GM12878 (cell line): ENCODE measurements at regions not wholly inside any gene's neighbourhood (a gene's known extent, or its start where the extent isn't known, plus 50 kb on each side); places are given as distances from the start of the nearest gene placed in this dataset.

Experiments
- ATAC-seq: fragments of 200-7000 bp; cut with Tn5 transposase; 3 replicates; pipeline ENCODE4 v1.9.1; 2020; ENCODE audit warnings: mild to moderate bottlenecking, moderate library complexity
- BruUV-seq: library from RNA; stranded (reverse); fragments of 400-500 nt; replicated peaks from 2 replicates; lab custom pipeline; 2021; lab: Mats Ljungman, UMichigan
- CTCF ChIA-PET: fragments of 300-600 bp; sonication (Branson Sonifier 250); formaldehyde crosslinking; extraction: SDS; loops from one replicate; lab custom pipeline; 2021; ENCODE audit warnings: inconsistent platforms; lab: Yijun Ruan, JAX
- POLR2A ChIA-PET: fragments of 350-600 bp; formaldehyde crosslinking; extraction: SDS; loops from one replicate; lab custom pipeline; 2021; ENCODE audit warnings: inconsistent platforms; lab: Charles Lee
- RAD21 ChIA-PET: fragments of 300-600 bp; sonication (Branson Sonifier 250); formaldehyde crosslinking; loops from one replicate; lab custom pipeline; 2023; ENCODE audit warnings: antibody characterized with exemption; ENCODE audit not compliant: unreplicated experiment; lab: Charles Lee
- SMC1A ChIA-PET: fragments of 300-600 bp; sonication (Branson Sonifier 250); formaldehyde crosslinking; loops from one replicate; lab custom pipeline; 2023; ENCODE audit not compliant: unreplicated experiment, uncharacterized antibody; lab: Charles Lee
- DNase-seq: peaks from one replicate; pipeline ENCODE4 v3.0.0-alpha.2; 2011; ENCODE audit warnings: low read depth, low spot score
- FAIRE-seq: peaks from 3 replicates; lab custom pipeline; 2011; peaks lifted over from hg19 to GRCh38; lab: Jason Lieb, UNC
- H2AFZ ChIP-seq: 2 replicates; pipeline ENCODE4 v1.6.0; 2011; ENCODE audit warnings: low read depth, low read length, control low read depth; ENCODE audit not compliant: control insufficient read depth
- H3K27ac ChIP-seq: 2 replicates; pipeline ENCODE4 v1.5.1; 2011; ENCODE audit warnings: control low read depth; ENCODE audit not compliant: control insufficient read depth, insufficient read depth
- H3K27me3 ChIP-seq, 2 experiments: replicated peaks in 1 of 2; 2 replicates each; pipeline versions ENCODE4 v1.6.0 to v1.6.1; 2011; ENCODE audit warnings: low read length in 1 of 2; ENCODE audit not compliant: control insufficient read depth in 2 of 2, insufficient read depth in 2 of 2
- H3K36me3 ChIP-seq, 2 experiments: 2 replicates each; pipeline ENCODE4 v1.5.1; 2011; ENCODE audit warnings: low read length in 1 of 2; ENCODE audit not compliant: control insufficient read depth in 2 of 2, insufficient read depth in 2 of 2
- H3K4me1 ChIP-seq: 2 replicates; pipeline ENCODE4 v1.6.1; 2011; ENCODE audit warnings: mild to moderate bottlenecking, low read length, moderate library complexity, mixed read lengths; ENCODE audit not compliant: control insufficient read depth, insufficient read depth
- H3K4me2 ChIP-seq: 2 replicates; pipeline ENCODE4 v1.6.0; 2011; ENCODE audit warnings: control low read depth; ENCODE audit not compliant: control insufficient read depth, insufficient read depth
- H3K4me3 ChIP-seq: fragments of 200-600 bp; sonication (generic); 2 replicates; pipeline ENCODE4 v1.5.1; 2016
- H3K79me2 ChIP-seq: 2 replicates; pipeline ENCODE4 v1.6.0; 2011; ENCODE audit warnings: low read length; ENCODE audit not compliant: control insufficient read depth, insufficient read depth
- H3K9ac ChIP-seq: 2 replicates; pipeline ENCODE4 v1.8.0; 2011; ENCODE audit warnings: low read length, control low read depth, mixed read lengths; ENCODE audit not compliant: control insufficient read depth, insufficient read depth
- H3K9me3 ChIP-seq: replicated peaks from 3 replicates; pipeline ENCODE4 v1.5.1; 2011; ENCODE audit warnings: mild to moderate bottlenecking, low read length; ENCODE audit not compliant: control insufficient read depth, insufficient read depth
- H4K20me1 ChIP-seq: 2 replicates; pipeline ENCODE4 v1.6.0; 2011; ENCODE audit not compliant: control insufficient read depth, insufficient read depth
- FOXM1 ChIP-seq: IDR thresholded peaks from 2 replicates; pipeline ENCODE4 v1.6.1; 2012; ENCODE audit warnings: low read depth, mild to moderate bottlenecking, inconsistent platforms, low read length, moderate library complexity
- HDAC2 ChIP-seq: fragments of 200-600 bp; sonication (generic); IDR thresholded peaks from 2 replicates; pipeline ENCODE4 v1.6.1; 2017
- HDAC6 ChIP-seq: fragments of 200-600 bp; sonication (generic); IDR thresholded peaks from one replicate; pipeline ENCODE4 v1.8.0; 2017; ENCODE audit warnings: antibody characterized with exemption; ENCODE audit not compliant: unreplicated experiment
- MTA3 ChIP-seq: IDR thresholded peaks from 2 replicates; pipeline ENCODE4 v1.6.1; 2012; ENCODE audit warnings: low read length, inconsistent platforms, borderline replicate concordance
- MYB ChIP-seq: fragments of 150-350 bp; IDR thresholded peaks from 2 replicates; pipeline ENCODE4 v1.6.1; 2014; ENCODE audit warnings: mild to moderate bottlenecking, low read depth, low read length, borderline replicate concordance
- NFIC ChIP-seq: IDR thresholded peaks from 2 replicates; pipeline ENCODE4 v1.6.1; 2012; ENCODE audit warnings: low read depth, mild to moderate bottlenecking, inconsistent platforms, low read length, moderate library complexity
- NFYA ChIP-seq: IDR thresholded peaks from 2 replicates; pipeline ENCODE4 v1.6.1; 2011; ENCODE audit warnings: low read depth, mild to moderate bottlenecking, low read length, improper control_type of control experiment, borderline replicate concordance
- POU2F2 ChIP-seq: IDR thresholded peaks from 3 replicates; pipeline ENCODE4 v1.6.1; 2011; ENCODE audit warnings: low read depth, mild to moderate bottlenecking, low read length, borderline replicate concordance
- RAD51 ChIP-seq: fragments of 450-650 bp; IDR thresholded peaks from 2 replicates; pipeline ENCODE4 v1.6.1; 2016; ENCODE audit warnings: moderate library complexity, mild to moderate bottlenecking, inconsistent platforms
- RELA ChIP-seq: fragments of 450-650 bp; IDR thresholded peaks from 2 replicates; pipeline ENCODE4 v1.8.0; 2014; ENCODE audit warnings: borderline replicate concordance; ENCODE audit not compliant: partially characterized antibody
- SMAD5 ChIP-seq: IDR thresholded peaks from 2 replicates; pipeline ENCODE4 v1.6.1; 2016; ENCODE audit warnings: antibody characterized with exemption, low read depth
- SREBF1 ChIP-seq: IDR thresholded peaks from 2 replicates; pipeline ENCODE4 v1.6.1; 2012; ENCODE audit warnings: mild to moderate bottlenecking, low read length
- SRF ChIP-seq, 2 experiments: IDR thresholded peaks; 2 replicates each; pipeline ENCODE4 v1.6.1; 2011; ENCODE audit warnings: low read depth in 2 of 2, low read length in 2 of 2, mild to moderate bottlenecking in 1 of 2, moderate library complexity in 1 of 2
- ZNF274 ChIP-seq: IDR thresholded peaks from one replicate; pipeline ENCODE4 v1.8.0; 2011; ENCODE audit not compliant: insufficient read length, insufficient read depth
- ZNF622 ChIP-seq: fragments of 450-650 bp; IDR thresholded peaks from 2 replicates; pipeline ENCODE4 v1.6.1; 2017; ENCODE audit warnings: mild to moderate bottlenecking, inconsistent platforms
- WGBS: methylation state at CpG from one replicate; pipeline ENCODE4 v1.1.6; 2016; ENCODE audit warnings: low lambda C conversion rate; ENCODE audit not compliant: insufficient replicate concordance, insufficient coverage; ENCODE audit errors: missing lambda C conversion rate; 5-methylcytosine and 5-hydroxymethylcytosine counted together
- in situ Hi-C: fragments of 300-500 bp; cut with MboI; formaldehyde crosslinking; loops from 9 replicates; pipeline ENCODE4 v1.14.3; 2018; ENCODE audit warnings: mixed read lengths
- intact Hi-C: fragments of 100-400 bp; cut with micrococcal nuclease; formaldehyde crosslinking; loops from one replicate; pipeline ENCODE4 v1.14.2; 2022; ENCODE audit not compliant: unreplicated experiment
- TF ChIP-seq, protein P1 (sequence below): IDR thresholded peaks from 2 replicates; pipeline ENCODE4 v1.6.1; 2012; ENCODE audit warnings: low read depth, low read length, improper control_type of control experiment

DNA sequence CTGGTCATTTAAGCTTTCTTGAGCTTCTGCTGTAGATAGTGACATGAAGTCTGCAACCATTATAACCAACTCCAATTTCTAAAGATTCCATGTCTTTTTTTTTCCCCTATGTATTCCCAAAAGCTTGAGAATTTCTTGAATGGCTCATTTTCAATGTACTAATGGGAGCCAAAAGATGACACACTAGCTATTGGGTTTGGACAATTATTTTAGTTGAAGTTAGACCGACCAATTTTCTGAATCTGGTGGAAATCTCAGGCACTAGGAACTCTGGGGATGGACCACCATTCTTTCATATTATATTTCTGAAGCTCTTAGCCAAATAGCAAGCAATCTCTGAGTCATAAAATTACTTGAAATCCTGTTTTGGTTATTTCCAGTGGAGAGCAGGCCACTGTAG lies 617.4 kb upstream of the ADAMTS5 start:
- DNase-seq: no peak
- no peak overlapping the region for H3K4me3 ChIP-seq
- no peaks in the 10 kb centered on the region for H3K4me1 ChIP-seq
- H3K27me3 ChIP-seq: no peaks in the 10 kb centered on the region
- WGBS: 0% methylated on average over 1 of the region's 1 CpG
- H3K4me2 ChIP-seq: no peak overlapping the region
- no peak overlapping the region for H2AFZ ChIP-seq
- ATAC-seq: no peak
- no peaks in the 10 kb centered on the region for H3K36me3 ChIP-seq
- no peak overlapping the region for H3K27ac ChIP-seq
- intact Hi-C loops: no loop called here
- ChIA-PET SMC1A (no interaction called here), POLR2A (interaction anchor here (0.6 kb wide), 1 partner anchor 17 kb away, joined by 3 read pairs; no protein-coding TSS in a partner anchor), CTCF (interaction anchor here (1.3 kb wide), 1 partner anchor 9 kb away, joined by 3 read pairs; no protein-coding TSS in a partner anchor), RAD21 (no interaction called here)
- BruUV-seq: no TSS peak
- H3K9ac ChIP-seq: no peak overlapping the region
- H4K20me1 ChIP-seq: no peaks in the 10 kb centered on the region
- TF ChIP-seq SRF (IDR thresholded peaks at IDR 0.05; ENCODE audit: low read depth in 2 of 2, low read length in 2 of 2) (no peak), HDAC2 (no peak), RAD51 (no peak), NFYA (no peak), MTA3 (no peak), MYB (no peak), RELA (no peak), NFIC (no peak), SREBF1 (no peak)
- no peaks in the 10 kb centered on the region for H3K9me3 ChIP-seq
- H3K79me2 ChIP-seq: no peaks in the 10 kb centered on the region
- in situ Hi-C loops: no loop called here
- FAIRE-seq: no peak

DNA sequence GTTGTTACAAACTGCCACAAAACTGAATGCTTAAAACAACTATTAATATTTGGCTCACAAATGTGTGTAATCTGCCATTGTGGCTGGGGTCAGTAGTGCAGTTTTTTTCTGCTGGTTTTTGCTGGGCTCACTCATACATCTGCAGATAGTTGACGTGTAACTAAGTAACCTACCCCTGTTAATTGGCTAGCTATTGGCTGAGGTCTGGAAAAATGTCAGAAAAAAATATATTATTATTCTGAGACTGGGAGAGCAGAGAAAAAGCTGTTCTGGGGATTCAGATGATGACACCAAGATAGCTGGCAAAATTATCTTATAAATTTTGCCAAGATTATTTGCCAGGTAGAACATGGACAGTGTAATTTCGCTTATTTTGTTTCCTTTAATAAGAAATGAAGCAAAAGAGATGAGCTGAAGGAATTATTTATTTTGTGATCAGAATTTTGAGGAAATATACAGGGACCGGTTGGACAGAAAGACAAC lies 616.1 kb upstream of the ADAMTS5 start:
- Histone ChIP-seq H3K9me3 (no peaks in the 10 kb centered on the region), H3K4me3 (no peak overlapping the region), H3K36me3 (no peaks in the 10 kb centered on the region), H3K4me1 (no peaks in the 10 kb centered on the region), H2AFZ (no peak overlapping the region), H3K27ac (no peak overlapping the region), H3K79me2 (no peaks in the 10 kb centered on the region), H3K27me3 (no peaks in the 10 kb centered on the region), H3K9ac (no peak overlapping the region), H3K4me2 (no peak overlapping the region), H4K20me1 (no peaks in the 10 kb centered on the region)
- FAIRE-seq (no peak), ATAC-seq (no peak), DNase-seq (no peak)
- SMC1A ChIA-PET: no interaction called here
- RAD21 ChIA-PET: no interaction called here
- CTCF ChIA-PET: interaction anchor here (1.3 kb wide), 1 partner anchor 10 kb away, joined by 3 read pairs; no protein-coding TSS in a partner anchor
- in situ Hi-C loops: no loop called here
- BruUV-seq: no TSS peak
- WGBS: 23% methylated on average over 3 of the region's 3 CpGs
- POLR2A ChIA-PET: no interaction called here
- no peak for TF ChIP-seq SMAD5
- no peak for TF ChIP-seq FOXM1
- no peak for TF ChIP-seq ZNF622
- no peak for TF ChIP-seq POU2F2
- no peak for TF ChIP-seq HDAC6
- TF ChIP-seq, protein P1, sequence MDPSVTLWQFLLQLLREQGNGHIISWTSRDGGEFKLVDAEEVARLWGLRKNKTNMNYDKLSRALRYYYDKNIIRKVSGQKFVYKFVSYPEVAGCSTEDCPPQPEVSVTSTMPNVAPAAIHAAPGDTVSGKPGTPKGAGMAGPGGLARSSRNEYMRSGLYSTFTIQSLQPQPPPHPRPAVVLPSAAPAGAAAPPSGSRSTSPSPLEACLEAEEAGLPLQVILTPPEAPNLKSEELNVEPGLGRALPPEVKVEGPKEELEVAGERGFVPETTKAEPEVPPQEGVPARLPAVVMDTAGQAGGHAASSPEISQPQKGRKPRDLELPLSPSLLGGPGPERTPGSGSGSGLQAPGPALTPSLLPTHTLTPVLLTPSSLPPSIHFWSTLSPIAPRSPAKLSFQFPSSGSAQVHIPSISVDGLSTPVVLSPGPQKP: no peak
- TF ChIP-seq ZNF274: no peak
- intact Hi-C loops: no loop called here
